ENCODE measurements at regions not wholly inside any gene's neighbourhood (a gene's known extent, or its start where the extent isn't known, plus 50 kb on each side); places are given as distances from the start of the nearest gene placed in this dataset.

- Mint-ChIP-seq H3K27me3 (ENCODE audit: unreplicated experiment) (peaks cover 40% of the 10 kb centered on the region), H3K36me3 (ENCODE audit: unreplicated experiment) (no peaks in the 10 kb centered on the region), H3K4me1 (ENCODE audit: unreplicated experiment) (peaks cover 3% of the 10 kb centered on the region), H3K4me3 (ENCODE audit: unreplicated experiment) (no peak overlapping the region), H3K9me3 (ENCODE audit: unreplicated experiment) (no peaks in the 10 kb centered on the region), H3K27ac (ENCODE audit: unreplicated experiment) (no peak overlapping the region)
- no peak for TF ChIP-seq CTCF (IDR thresholded peaks at IDR 0.05)
- DNase-seq (ENCODE audit: extremely low spot score, unreplicated experiment), result no peak
Observed at GRCh38 chr1:229032375-229032774, 238.5 kb upstream of the RAB4A start.

- TF ChIP-seq CTCF (IDR thresholded peaks at IDR 0.05), result no peak
- Mint-ChIP-seq H3K36me3 (ENCODE audit: unreplicated experiment) (no peaks in the 10 kb centered on the region), H3K4me1 (ENCODE audit: unreplicated experiment) (no peaks in the 10 kb centered on the region), H3K27ac (ENCODE audit: unreplicated experiment) (no peak overlapping the region), H3K9me3 (ENCODE audit: unreplicated experiment) (no peaks in the 10 kb centered on the region), H3K4me3 (ENCODE audit: unreplicated experiment) (no peak overlapping the region), H3K27me3 (ENCODE audit: unreplicated experiment) (peaks cover 39% of the 10 kb centered on the region)
- no peak for DNase-seq (ENCODE audit: extremely low spot score, unreplicated experiment)
Observed at GRCh38 chr1:229033480-229033879, 237.4 kb upstream of the RAB4A start.

GRCh38 chr1:229034342-229034741, 236.6 kb upstream of the RAB4A start:
- Mint-ChIP-seq H3K27ac (ENCODE audit: unreplicated experiment) (no peak overlapping the region), H3K9me3 (ENCODE audit: unreplicated experiment) (no peaks in the 10 kb centered on the region), H3K4me1 (ENCODE audit: unreplicated experiment) (no peaks in the 10 kb centered on the region), H3K4me3 (ENCODE audit: unreplicated experiment) (no peak overlapping the region), H3K36me3 (ENCODE audit: unreplicated experiment) (no peaks in the 10 kb centered on the region), H3K27me3 (ENCODE audit: unreplicated experiment) (peaks cover 48% of the 10 kb centered on the region)
- no peak for TF ChIP-seq CTCF (IDR thresholded peaks at IDR 0.05)
- DNase-seq (ENCODE audit: extremely low spot score, unreplicated experiment), result no peak

- Mint-ChIP-seq H3K9me3 (ENCODE audit: unreplicated experiment) (no peaks in the 10 kb centered on the region), H3K27ac (ENCODE audit: unreplicated experiment) (no peak overlapping the region), H3K4me1 (ENCODE audit: unreplicated experiment) (no peaks in the 10 kb centered on the region), H3K36me3 (ENCODE audit: unreplicated experiment) (no peaks in the 10 kb centered on the region), H3K27me3 (ENCODE audit: unreplicated experiment) (peaks cover 56% of the 10 kb centered on the region), H3K4me3 (ENCODE audit: unreplicated experiment) (no peak overlapping the region)
- DNase-seq (ENCODE audit: extremely low spot score, unreplicated experiment), result no peak
- TF ChIP-seq CTCF (IDR thresholded peaks at IDR 0.05), result no peak
Observed at GRCh38 chr1:229035054-229035747, 235.7 kb upstream of the RAB4A start.

GRCh38 chr1:229035748-229036082, 235.2 kb upstream of the RAB4A start:
- Mint-ChIP-seq H3K4me3 (ENCODE audit: unreplicated experiment) (no peak overlapping the region), H3K27me3 (ENCODE audit: unreplicated experiment) (peaks cover 61% of the 10 kb centered on the region), H3K27ac (ENCODE audit: unreplicated experiment) (no peak overlapping the region), H3K4me1 (ENCODE audit: unreplicated experiment) (no peaks in the 10 kb centered on the region), H3K36me3 (ENCODE audit: unreplicated experiment) (no peaks in the 10 kb centered on the region), H3K9me3 (ENCODE audit: unreplicated experiment) (no peaks in the 10 kb centered on the region)
- DNase-seq (ENCODE audit: extremely low spot score, unreplicated experiment), result no peak
- no peak for TF ChIP-seq CTCF (IDR thresholded peaks at IDR 0.05)

Measured in osteocyte (in vitro differentiated cells).